GM12875 (cell line): ENCODE measurements at regions not wholly inside any gene's neighbourhood (a gene's known extent, or its start where the extent isn't known, plus 50 kb on each side); places are given as distances from the start of the nearest gene placed in this dataset.

Experiments used
- H3K4me3 ChIP-seq: one replicate; pipeline ENCODE4 v1.5.1; 2011; ENCODE audit warnings: low read depth, low read length, control low read depth
- CTCF ChIP-seq: IDR thresholded peaks from 2 replicates; pipeline ENCODE4 v1.5.1; 2011; ENCODE audit warnings: low read depth, mild to moderate bottlenecking, control low read depth, inconsistent platforms, low read length, moderate library complexity, borderline replicate concordance; ENCODE audit not compliant: insufficient read depth

- TF ChIP-seq CTCF: no peak
- no peak overlapping the region for H3K4me3 ChIP-seq
Measured at GRCh38 chr11:97015327-97015726, 625.5 kb downstream of the JRKL start.

- no peak for TF ChIP-seq CTCF
Measured at GRCh38 chr11:97019305-97019704, 629.5 kb downstream of the JRKL start.

GRCh38 chr11:97019754-97020153 is 629.9 kb downstream of the JRKL start:
- no peak for TF ChIP-seq CTCF
- H3K4me3 ChIP-seq: no peak overlapping the region

More at GRCh38 chr11:97019305-97019704, 629.5 kb downstream of the JRKL start:
- H3K4me3 ChIP-seq: no peak overlapping the region

- no peak for TF ChIP-seq CTCF
- H3K4me3 ChIP-seq: no peak overlapping the region
Measured at GRCh38 chr11:97022955-97023354, 633.1 kb downstream of the JRKL start.

GRCh38 chr11:97028836-97029406 is 639.1 kb downstream of the JRKL start:
- H3K4me3 ChIP-seq: no peak overlapping the region
- no peak for TF ChIP-seq CTCF

GRCh38 chr11:97033178-97033577 is 643.4 kb downstream of the JRKL start:
- H3K4me3 ChIP-seq: no peak overlapping the region
- TF ChIP-seq CTCF: no peak

- H3K4me3 ChIP-seq: no peak overlapping the region
- no peak for TF ChIP-seq CTCF
Measured at GRCh38 chr11:97048481-97048880, 658.7 kb downstream of the JRKL start.
